ENCODE measurements at regions not wholly inside any gene's neighbourhood (a gene's known extent, or its start where the extent isn't known, plus 50 kb on each side); places are given as distances from the start of the nearest gene placed in this dataset.
A peak's percentile ranks its signal among the peaks of the same experiment; 100 is the strongest.

DNA sequence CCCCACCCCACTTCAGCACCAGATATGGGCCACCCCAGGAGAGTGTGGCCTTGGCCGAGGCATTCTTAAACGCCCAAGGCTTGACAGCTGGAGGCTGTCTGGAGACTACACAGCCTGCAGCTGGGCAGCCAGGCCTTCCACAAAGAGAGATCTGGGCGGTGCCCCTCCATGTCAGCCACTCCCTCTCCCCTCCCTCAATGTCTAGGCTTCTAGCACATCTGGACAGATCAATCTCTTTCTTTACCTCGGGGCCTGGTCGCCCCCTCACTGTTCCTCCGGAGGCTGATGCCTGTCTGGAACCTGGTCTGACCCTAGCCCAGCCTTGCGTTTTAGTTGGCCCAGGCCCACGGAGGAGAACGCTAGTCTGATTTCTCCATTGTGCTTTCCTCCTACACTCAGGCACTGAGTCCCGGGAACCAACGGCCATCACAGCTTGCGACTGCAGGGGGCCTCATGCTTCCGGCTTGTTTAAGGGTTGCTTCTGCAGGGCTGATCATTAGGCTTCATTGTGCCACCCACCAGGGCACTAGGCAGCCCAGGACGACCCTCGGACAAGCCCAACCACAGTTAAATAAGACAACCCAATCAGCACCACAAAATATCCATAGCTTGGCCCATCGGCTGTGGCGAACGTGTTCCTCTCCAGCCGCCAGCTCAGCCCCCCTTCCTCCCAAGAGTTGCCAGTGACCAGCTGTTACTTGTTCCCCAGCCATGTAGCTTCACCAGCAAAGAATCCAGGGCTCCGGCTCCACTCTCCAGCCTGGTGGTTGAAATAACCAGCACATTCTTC is 200.6 kb downstream of the BCOR start:
- TF ChIP-seq, protein P1, sequence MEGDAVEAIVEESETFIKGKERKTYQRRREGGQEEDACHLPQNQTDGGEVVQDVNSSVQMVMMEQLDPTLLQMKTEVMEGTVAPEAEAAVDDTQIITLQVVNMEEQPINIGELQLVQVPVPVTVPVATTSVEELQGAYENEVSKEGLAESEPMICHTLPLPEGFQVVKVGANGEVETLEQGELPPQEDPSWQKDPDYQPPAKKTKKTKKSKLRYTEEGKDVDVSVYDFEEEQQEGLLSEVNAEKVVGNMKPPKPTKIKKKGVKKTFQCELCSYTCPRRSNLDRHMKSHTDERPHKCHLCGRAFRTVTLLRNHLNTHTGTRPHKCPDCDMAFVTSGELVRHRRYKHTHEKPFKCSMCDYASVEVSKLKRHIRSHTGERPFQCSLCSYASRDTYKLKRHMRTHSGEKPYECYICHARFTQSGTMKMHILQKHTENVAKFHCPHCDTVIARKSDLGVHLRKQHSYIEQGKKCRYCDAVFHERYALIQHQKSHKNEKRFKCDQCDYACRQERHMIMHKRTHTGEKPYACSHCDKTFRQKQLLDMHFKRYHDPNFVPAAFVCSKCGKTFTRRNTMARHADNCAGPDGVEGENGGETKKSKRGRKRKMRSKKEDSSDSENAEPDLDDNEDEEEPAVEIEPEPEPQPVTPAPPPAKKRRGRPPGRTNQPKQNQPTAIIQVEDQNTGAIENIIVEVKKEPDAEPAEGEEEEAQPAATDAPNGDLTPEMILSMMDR (IDR thresholded peaks at IDR 0.05; ENCODE audit: insufficient read depth, low read depth, low read length): 0 out of 2 replicates have a peak, but pooled peaks have one; percentile 9
- no peak for DNase-seq (ENCODE audit: low read depth)
- H3K36me3 ChIP-seq (ENCODE audit: control insufficient read depth, insufficient read depth, low read length): no peaks in the 10 kb centered on the region
- CTCF ChIA-PET: interaction anchor here (1.2 kb wide), 1 partner anchor 370 kb away, joined by 3 read pairs; no protein-coding TSS in a partner anchor
- POLR2A ChIA-PET: no interaction called here
- H3K27me3 ChIP-seq (ENCODE audit: control insufficient read depth, insufficient read depth, low read length): no peaks in the 10 kb centered on the region
- no peak overlapping the region for H3K4me3 ChIP-seq (ENCODE audit: low read depth, low read length)

DNA sequence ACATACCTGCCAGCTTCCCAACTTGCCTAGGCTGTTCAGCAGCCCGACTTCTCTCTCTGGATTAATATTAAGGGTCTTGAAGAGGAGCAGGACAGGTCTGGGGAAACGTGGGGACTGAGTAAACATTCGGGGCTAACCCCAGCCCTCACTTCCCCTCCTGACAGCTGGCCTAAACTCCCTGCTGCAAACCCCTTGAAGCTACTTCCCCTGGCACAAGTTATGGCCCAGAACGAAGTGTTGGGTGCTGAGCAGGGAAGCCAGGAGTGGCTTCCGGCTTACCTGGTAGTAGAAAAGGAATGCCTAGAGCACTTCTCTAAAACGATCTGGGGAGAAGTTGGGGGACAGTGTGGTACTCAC is 200.0 kb downstream of the BCOR start:
- ChIA-PET CTCF (interaction anchor here (1.2 kb wide), 1 partner anchor 369 kb away, joined by 3 read pairs; no protein-coding TSS in a partner anchor), POLR2A (no interaction called here)
- TF ChIP-seq, protein P1 (IDR thresholded peaks at IDR 0.05; ENCODE audit: insufficient read depth, low read depth, low read length): no peak
- no peak overlapping the region for H3K4me3 ChIP-seq (ENCODE audit: low read depth, low read length)
- no peaks in the 10 kb centered on the region for H3K36me3 ChIP-seq (ENCODE audit: control insufficient read depth, insufficient read depth, low read length)
- no peak for DNase-seq (ENCODE audit: low read depth)
- H3K27me3 ChIP-seq (ENCODE audit: control insufficient read depth, insufficient read depth, low read length): no peaks in the 10 kb centered on the region

DNA sequence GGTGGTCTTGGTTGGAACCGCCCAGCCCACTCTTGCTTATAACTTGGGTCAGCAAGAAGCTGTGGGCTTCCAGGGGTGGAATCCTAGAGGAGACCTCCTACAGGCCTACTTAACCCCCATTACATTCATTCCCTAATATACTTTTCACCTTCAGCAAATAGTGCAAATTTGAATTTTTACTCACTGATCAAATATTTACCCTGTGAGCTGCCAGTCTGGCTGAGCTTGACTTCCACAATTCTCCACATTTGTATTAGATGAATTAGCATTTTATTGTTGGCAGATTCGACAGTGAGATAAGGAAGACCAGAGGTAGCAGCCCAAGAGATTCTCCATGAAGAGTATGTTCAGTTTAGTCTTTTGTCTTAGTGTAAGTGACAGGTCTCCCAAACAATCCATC is 199.6 kb downstream of the BCOR start:
- H3K36me3 ChIP-seq (ENCODE audit: control insufficient read depth, insufficient read depth, low read length): no peaks in the 10 kb centered on the region
- H3K27me3 ChIP-seq (ENCODE audit: control insufficient read depth, insufficient read depth, low read length): no peaks in the 10 kb centered on the region
- no peak for DNase-seq (ENCODE audit: low read depth)
- TF ChIP-seq, protein P1 (IDR thresholded peaks at IDR 0.05; ENCODE audit: insufficient read depth, low read depth, low read length): no peak
- H3K4me3 ChIP-seq (ENCODE audit: low read depth, low read length): no peak overlapping the region
- ChIA-PET POLR2A (no interaction called here), CTCF (interaction anchor here (1.2 kb wide), 1 partner anchor 369 kb away, joined by 3 read pairs; no protein-coding TSS in a partner anchor)

DNA sequence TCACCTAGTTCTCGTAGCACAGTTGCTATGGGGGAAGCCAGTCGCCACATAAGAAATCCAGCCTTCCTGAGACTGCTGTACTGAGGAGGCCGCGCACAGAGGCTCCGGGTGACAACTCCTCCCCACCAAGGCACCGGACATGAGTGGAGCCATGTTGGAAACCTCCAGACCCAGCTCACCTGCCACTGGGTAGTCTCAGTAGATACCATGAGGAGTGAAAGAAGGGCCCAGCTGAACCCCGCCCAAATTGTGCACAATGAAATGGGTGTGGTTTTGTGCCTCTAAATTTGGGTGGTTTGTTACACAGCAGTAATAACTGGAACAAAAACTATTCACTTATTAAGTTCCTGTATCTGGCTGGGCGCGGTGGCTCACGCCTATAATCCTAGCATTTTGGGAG is 198.7 kb downstream of the BCOR start:
- DNase-seq (ENCODE audit: low read depth): no peak
- CTCF ChIA-PET: no interaction called here
- Histone ChIP-seq H3K36me3 (ENCODE audit: control insufficient read depth, insufficient read depth, low read length) (no peaks in the 10 kb centered on the region), H3K27me3 (ENCODE audit: control insufficient read depth, insufficient read depth, low read length) (no peaks in the 10 kb centered on the region), H3K4me3 (ENCODE audit: low read depth, low read length) (no peak overlapping the region)
- TF ChIP-seq, protein P1 (IDR thresholded peaks at IDR 0.05; ENCODE audit: insufficient read depth, low read depth, low read length): no peak
- POLR2A ChIA-PET: no interaction called here

DNA sequence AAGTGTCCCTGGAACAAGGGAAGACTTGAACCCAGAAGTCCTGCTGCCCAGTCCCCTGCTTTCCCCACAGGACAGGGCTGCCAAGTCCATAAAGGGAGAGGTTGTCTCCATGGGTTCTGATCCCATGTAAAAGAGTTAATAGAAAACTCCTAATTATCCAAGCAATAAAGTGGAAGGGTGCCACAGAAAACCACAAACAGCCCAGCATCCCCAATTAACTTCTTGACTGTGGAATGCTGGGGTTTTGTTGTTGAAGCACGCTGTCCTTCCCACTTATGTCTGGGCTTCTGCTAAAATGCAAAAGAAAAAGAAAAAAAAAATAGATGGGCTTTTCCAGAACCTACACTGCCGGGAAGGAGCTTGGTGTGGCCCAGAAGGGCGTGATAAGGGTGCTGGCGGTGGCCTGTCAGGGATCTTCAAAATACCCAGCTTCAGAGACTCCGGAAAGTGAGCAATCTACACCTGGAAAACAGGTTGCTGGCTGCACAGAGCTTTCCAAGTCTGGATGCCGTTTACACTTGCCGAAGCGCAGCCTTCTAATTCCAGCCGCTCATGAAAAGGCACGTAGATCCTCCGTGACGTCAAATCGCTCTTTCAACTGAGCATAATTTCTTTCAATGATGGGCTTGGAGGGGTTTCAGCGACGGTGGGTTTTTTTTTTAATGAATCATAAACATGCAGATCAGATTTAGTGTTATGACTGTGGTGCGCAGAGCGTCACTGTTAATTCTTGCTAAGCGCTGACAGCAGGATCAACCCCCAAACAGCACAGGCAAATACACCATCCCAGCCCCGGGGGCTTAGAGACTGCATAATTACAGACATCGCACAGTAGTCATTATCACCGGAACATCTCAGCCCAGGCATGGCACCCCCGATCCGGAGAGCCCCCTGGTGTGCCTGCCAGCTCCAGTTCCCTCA is 197.6 kb downstream of the BCOR start:
- Histone ChIP-seq H3K36me3 (ENCODE audit: control insufficient read depth, insufficient read depth, low read length) (no peaks in the 10 kb centered on the region), H3K27me3 (ENCODE audit: control insufficient read depth, insufficient read depth, low read length) (no peaks in the 10 kb centered on the region), H3K4me3 (ENCODE audit: low read depth, low read length) (no peak overlapping the region)
- no peak for DNase-seq (ENCODE audit: low read depth)
- CTCF ChIA-PET: interaction anchor here (0.6 kb wide), 1 partner anchor 367 kb away, joined by 3 read pairs; no protein-coding TSS in a partner anchor
- POLR2A ChIA-PET: interaction anchor here (0.6 kb wide), 2 partner anchors 30 to 1097 kb away, joined by 4 to 6 read pairs; no protein-coding TSS in a partner anchor
- TF ChIP-seq, protein P1 (IDR thresholded peaks at IDR 0.05; ENCODE audit: insufficient read depth, low read depth, low read length): no peak

All from BJ (cell line).